HepG2 (cell line): ENCODE measurements at regions not wholly inside any gene's neighbourhood (a gene's known extent, or its start where the extent isn't known, plus 50 kb on each side); places are given as distances from the start of the nearest gene placed in this dataset.
A peak's percentile ranks its signal among the peaks of the same experiment; 100 is the strongest.

Source experiments
- ATAC-seq: fragments of 200-7000 bp; cut with Tn5 transposase; 3 replicates; pipeline ENCODE4 v1.9.1; 2020; ENCODE audit warnings: mild to moderate bottlenecking, moderate library complexity
- BruUV-seq: library from RNA; stranded (reverse); fragments of 400-500 nt; replicated peaks from 2 replicates; lab custom pipeline; 2021; lab: Mats Ljungman, UMichigan
- CTCF ChIA-PET: fragments of 300-600 bp; formaldehyde crosslinking; extraction: SDS; loops from one replicate; lab custom pipeline; 2021; ENCODE audit warnings: low total read pairs, inconsistent platforms, low intra/inter-chr PET ratio; lab: Yijun Ruan, JAX
- POLR2A ChIA-PET: fragments of 350-600 bp; sonication (Branson Sonifier 250); formaldehyde crosslinking; loops from one replicate; lab custom pipeline; 2020; ENCODE audit warnings: antibody characterized with exemption, inconsistent platforms; lab: Yijun Ruan, JAX
- DNase-seq: peaks from one replicate; pipeline ENCODE4 v3.0.0-alpha.2; 2015; ENCODE audit warnings: low spot score
- FAIRE-seq: peaks from 3 replicates; lab custom pipeline; 2011; peaks lifted over from hg19 to GRCh38; lab: Jason Lieb, UNC
- H2AFZ ChIP-seq: one replicate; pipeline ENCODE4 v1.6.1; 2011; ENCODE audit warnings: low read length, inconsistent platforms
- H3K27ac ChIP-seq: fragments of 300-600 bp; 3 replicates; pipeline ENCODE4 v1.8.0; 2011; ENCODE audit warnings: mixed run types, mild to moderate bottlenecking, mixed read lengths, low read length, inconsistent platforms; ENCODE audit not compliant: insufficient read depth; ENCODE audit errors: extremely low read length
- H3K27me3 ChIP-seq, 2 experiments: fragments of 200-600 bp in 1 of 2; 2 replicates in 1 of 2; 3 replicates in 1 of 2; pipeline versions ENCODE4 v1.6.0 to v1.8.0; 2011; ENCODE audit warnings: low read length in 2 of 2, mild to moderate bottlenecking in 2 of 2, moderate library complexity in 2 of 2, inconsistent platforms in 1 of 2; ENCODE audit not compliant: insufficient read depth in 2 of 2, control insufficient read depth in 1 of 2
- H3K36me3 ChIP-seq, 2 experiments: fragments of 200-600 bp in 1 of 2; replicated peaks in 1 of 2; 2 replicates in 1 of 2; 3 replicates in 1 of 2; pipeline versions ENCODE4 v1.5.1 to v1.8.0; 2011; ENCODE audit warnings: low read length in 2 of 2, inconsistent platforms in 1 of 2; ENCODE audit not compliant: insufficient read depth in 2 of 2, control insufficient read depth in 1 of 2
- H3K4me1 ChIP-seq: 2 replicates; pipeline ENCODE4 v1.5.1; 2012; ENCODE audit warnings: low read length, inconsistent platforms; ENCODE audit not compliant: insufficient read depth
- H3K4me2 ChIP-seq: 2 replicates; pipeline ENCODE4 v1.6.0; 2011; ENCODE audit warnings: low read depth, low read length, inconsistent platforms
- H3K4me3 ChIP-seq, 3 experiments: fragments of 200-600 bp in 1 of 3; sonication (generic), shearing (Covaris generic) in 1 of 3; replicated peaks in 1 of 3; 2 replicates each; pipeline ENCODE4 v1.5.1; 2011 to 2016; ENCODE audit warnings: low read length in 3 of 3, inconsistent platforms in 2 of 3, low read depth in 2 of 3, mild to moderate bottlenecking in 2 of 3, control low read depth in 1 of 3, mixed read lengths in 1 of 3; ENCODE audit not compliant: insufficient read depth in 1 of 3
- H3K79me2 ChIP-seq: one replicate; pipeline ENCODE4 v1.6.1; 2011; ENCODE audit warnings: low read length, inconsistent platforms; ENCODE audit not compliant: insufficient read depth
- H3K9ac ChIP-seq: 2 replicates; pipeline ENCODE4 v1.6.0; 2011; ENCODE audit warnings: mild to moderate bottlenecking, low read depth, low read length, inconsistent platforms; ENCODE audit not compliant: insufficient read depth
- H3K9me3 ChIP-seq: 2 replicates; pipeline ENCODE4 v1.5.1; 2012; ENCODE audit warnings: mild to moderate bottlenecking, low read length
- H4K20me1 ChIP-seq: 2 replicates; pipeline ENCODE4 v1.6.0; 2011; ENCODE audit warnings: inconsistent platforms, mild to moderate bottlenecking, low read length, moderate library complexity; ENCODE audit not compliant: insufficient read depth
- ARHGAP35 ChIP-seq: sonication (generic); formaldehyde crosslinking; IDR thresholded peaks from 2 replicates; pipeline ENCODE4 v1.9.0; 2022; ENCODE audit warnings: mild to moderate bottlenecking, inconsistent platforms, moderate library complexity, missing genetic modification reagents, borderline replicate concordance
- ATAD3A ChIP-seq: sonication (generic); formaldehyde crosslinking; IDR thresholded peaks from 2 replicates; pipeline ENCODE4 v1.4.0; 2020; ENCODE audit warnings: missing genetic modification reagents
- ATF7 ChIP-seq, 2 experiments: fragments of 450-650 bp in 1 of 2; sonication (generic) in 1 of 2; formaldehyde crosslinking in 1 of 2; IDR thresholded peaks; 2 replicates each; pipeline versions ENCODE4 v1.4.0 to v1.6.1; 2016 to 2020; ENCODE audit warnings: antibody characterized with exemption in 1 of 2, mild to moderate bottlenecking in 1 of 2, missing genetic modification reagents in 1 of 2
- CBFB ChIP-seq: sonication (generic); formaldehyde crosslinking; IDR thresholded peaks from 2 replicates; pipeline ENCODE4 v1.4.0; 2020; ENCODE audit warnings: missing genetic modification reagents
- EP300 ChIP-seq, 3 experiments: sonication (generic) in 1 of 3; formaldehyde crosslinking in 1 of 3; IDR thresholded peaks; 2 replicates each; pipeline versions ENCODE4 v1.5.1 to v1.6.1; 2011 to 2020; ENCODE audit warnings: low read depth in 2 of 3, low read length in 2 of 3, borderline replicate concordance in 1 of 3, improper control_type of control experiment in 1 of 3, mild to moderate bottlenecking in 1 of 3, missing genetic modification reagents in 1 of 3, moderate library complexity in 1 of 3
- JUN ChIP-seq: sonication (generic); formaldehyde crosslinking; IDR thresholded peaks from 2 replicates; pipeline ENCODE4 v1.4.0; 2020; ENCODE audit warnings: mild to moderate bottlenecking, missing genetic modification reagents
- MLLT10 ChIP-seq: sonication (generic); formaldehyde crosslinking; IDR thresholded peaks from 2 replicates; pipeline ENCODE4 v1.4.0; 2020; ENCODE audit warnings: missing genetic modification reagents
- NPAS2 ChIP-seq: sonication (generic); formaldehyde crosslinking; IDR thresholded peaks from 2 replicates; pipeline ENCODE4 v1.8.0; 2022; ENCODE audit warnings: mild to moderate bottlenecking, missing genetic modification reagents, borderline replicate concordance
- ONECUT2 ChIP-seq: sonication (generic); formaldehyde crosslinking; IDR thresholded peaks from 2 replicates; pipeline ENCODE4 v1.4.0; 2020; ENCODE audit warnings: missing genetic modification reagents
- PAF1 ChIP-seq: IDR thresholded peaks from 2 replicates; pipeline ENCODE4 v1.6.1; 2016; ENCODE audit warnings: missing genetic modification reagents, missing compliant biosample characterization
- SALL2 ChIP-seq: sonication (generic); formaldehyde crosslinking; IDR thresholded peaks from 2 replicates; pipeline ENCODE4 v1.8.1; 2023; ENCODE audit warnings: mild to moderate bottlenecking, missing genetic modification reagents, inconsistent platforms
- SMC3 ChIP-seq: IDR thresholded peaks from 2 replicates; pipeline ENCODE4 v1.6.1; 2011; ENCODE audit warnings: low read length, improper control_type of control experiment
- STAT5B ChIP-seq: sonication (generic); formaldehyde crosslinking; IDR thresholded peaks from 2 replicates; pipeline ENCODE4 v1.4.0; 2020; ENCODE audit warnings: missing genetic modification reagents
- ZBTB34 ChIP-seq: sonication (generic); formaldehyde crosslinking; IDR thresholded peaks from 2 replicates; pipeline ENCODE4 v1.8.0; 2022; ENCODE audit warnings: mild to moderate bottlenecking, missing genetic modification reagents
- ZNF740 ChIP-seq: sonication (generic); formaldehyde crosslinking; IDR thresholded peaks from 2 replicates; pipeline ENCODE4 v1.4.0; 2020; ENCODE audit warnings: missing genetic modification reagents
- WGBS: methylation state at CpG from one replicate; pipeline ENCODE4 v1.1.6; 2017; ENCODE audit warnings: low lambda C conversion rate; 5-methylcytosine and 5-hydroxymethylcytosine counted together
- in situ Hi-C: cut with HindIII; loops from 2 replicates; pipeline ENCODE4 v1.10.0; 2017; ENCODE audit warnings: low pct_unique_long_range_greater_than_20kb; ENCODE audit not compliant: extremely low pct_ligation_motif_present
- intact Hi-C: fragments of 100-400 bp; cut with micrococcal nuclease; formaldehyde crosslinking; loops from one replicate; pipeline ENCODE4 v1.10.0; 2022; ENCODE audit not compliant: unreplicated experiment
- TF ChIP-seq, protein P1 (sequence below): sonication (generic); formaldehyde crosslinking; IDR thresholded peaks from 2 replicates; pipeline ENCODE4 v1.4.0; 2020; ENCODE audit warnings: missing genetic modification reagents, mild to moderate bottlenecking, borderline replicate concordance
- TF ChIP-seq, protein P2 (sequence below): sonication (generic); formaldehyde crosslinking; IDR thresholded peaks from 2 replicates; pipeline ENCODE4 v1.4.0; 2020; ENCODE audit warnings: missing genetic modification reagents, low read depth, mild to moderate bottlenecking, borderline replicate concordance

GRCh38 chr2:212921711-212922110 lies 229.7 kb downstream of the IKZF2 start:
- CTCF ChIA-PET = no interaction called here
- ATAC-seq = no peak
- H3K79me2 ChIP-seq = no peaks in the 10 kb centered on the region

DNA sequence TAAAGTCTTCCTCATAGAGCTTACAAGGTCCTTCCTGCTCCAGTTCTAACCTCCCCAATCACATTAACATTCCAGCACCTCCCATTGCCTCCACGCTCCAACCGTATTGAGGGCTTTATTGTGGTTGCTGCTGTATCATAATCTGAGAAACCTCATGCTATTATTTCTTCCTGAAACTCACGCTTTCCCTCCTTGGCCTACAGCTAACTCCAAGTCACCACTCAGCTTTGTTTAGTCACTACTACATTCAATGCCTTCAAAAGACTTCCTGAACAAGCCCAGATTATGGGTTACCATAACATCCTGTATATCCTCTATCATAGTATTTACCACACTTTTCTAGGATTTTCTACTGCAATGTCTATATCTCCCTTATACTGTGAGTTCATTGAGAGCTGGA lies 230.4 kb downstream of the IKZF2 start:
- Histone ChIP-seq H3K27me3 (no peaks in the 10 kb centered on the region), H3K9ac (no peak overlapping the region), H3K27ac (no peak overlapping the region), H4K20me1 (no peaks in the 10 kb centered on the region), H3K4me1 (no peaks in the 10 kb centered on the region), H3K79me2 (no peaks in the 10 kb centered on the region), H3K4me3 (no peak overlapping the region), H3K36me3 (no peaks in the 10 kb centered on the region), H3K9me3 (no peaks in the 10 kb centered on the region), H2AFZ (no peak overlapping the region), H3K4me2 (no peak overlapping the region)
- no TSS peak for BruUV-seq
- WGBS = 0% methylated on average over 3 of the region's 3 CpGs
- no peak for ATAC-seq
- ChIA-PET CTCF (no interaction called here), POLR2A (no interaction called here)
- in situ Hi-C loops (no loop called here), intact Hi-C loops (no loop called here)
- no peak for FAIRE-seq
- DNase-seq = no peak
- no peak for TF ChIP-seq ARHGAP35 (CRISPR knock-in tag)
- TF ChIP-seq NPAS2 (CRISPR knock-in tag) = no peak
- TF ChIP-seq SMC3 = no peak
- TF ChIP-seq MLLT10 = no peak
- TF ChIP-seq SALL2 (CRISPR knock-in tag) = no peak
- no peak for TF ChIP-seq CBFB
- no peak for TF ChIP-seq PAF1 (CRISPR knock-in tag)
- TF ChIP-seq, protein P1, sequence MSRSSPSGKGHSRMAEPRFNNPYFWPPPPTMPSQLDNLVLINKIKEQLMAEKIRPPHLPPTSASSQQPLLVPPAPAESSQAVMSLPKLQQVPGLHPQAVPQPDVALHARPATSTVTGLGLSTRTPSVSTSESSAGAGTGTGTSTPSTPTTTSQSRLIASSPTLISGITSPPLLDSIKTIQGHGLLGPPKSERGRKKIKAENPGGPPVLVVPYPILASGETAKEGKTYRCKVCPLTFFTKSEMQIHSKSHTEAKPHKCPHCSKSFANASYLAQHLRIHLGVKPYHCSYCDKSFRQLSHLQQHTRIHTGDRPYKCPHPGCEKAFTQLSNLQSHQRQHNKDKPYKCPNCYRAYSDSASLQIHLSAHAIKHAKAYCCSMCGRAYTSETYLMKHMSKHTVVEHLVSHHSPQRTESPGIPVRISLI (CRISPR knock-in tag) = no peak
- TF ChIP-seq, protein P2, sequence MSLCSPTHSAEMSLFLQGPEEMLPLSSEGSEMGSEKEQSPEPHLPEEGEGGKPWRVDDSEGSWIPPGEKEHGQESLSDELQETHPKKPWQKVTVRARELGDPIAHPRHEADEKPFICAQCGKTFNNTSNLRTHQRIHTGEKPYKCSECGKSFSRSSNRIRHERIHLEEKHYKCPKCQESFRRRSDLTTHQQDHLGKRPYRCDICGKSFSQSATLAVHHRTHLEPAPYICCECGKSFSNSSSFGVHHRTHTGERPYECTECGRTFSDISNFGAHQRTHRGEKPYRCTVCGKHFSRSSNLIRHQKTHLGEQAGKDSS (CRISPR knock-in tag) = no peak
- TF ChIP-seq ZBTB34 (CRISPR knock-in tag) = no peak
- TF ChIP-seq JUN (CRISPR knock-in tag) = no peak

More at GRCh38 chr2:212921711-212922110, 229.7 kb downstream of the IKZF2 start:
- no peaks in the 10 kb centered on the region for H3K36me3 ChIP-seq
- no peaks in the 10 kb centered on the region for H3K27me3 ChIP-seq
- TF ChIP-seq STAT5B (CRISPR knock-in tag) = no peak
- no peak for TF ChIP-seq ZNF740 (CRISPR knock-in tag)
- 0 out of 2 replicates have a peak, but pooled peaks have one; percentile 33 for TF ChIP-seq ATF7 (IDR thresholded peaks at IDR 0.05)
- no peak for TF ChIP-seq ATF7 (CRISPR knock-in tag; IDR thresholded peaks at IDR 0.05)
- TF ChIP-seq ONECUT2 = no peak
- no peak for TF ChIP-seq ATAD3A (CRISPR knock-in tag)
- TF ChIP-seq EP300 (IDR thresholded peaks at IDR 0.05; ENCODE audit: low read depth in 2 of 2, low read length in 2 of 2) = no peak
- no peak for TF ChIP-seq EP300 (CRISPR knock-in tag; IDR thresholded peaks at IDR 0.05; ENCODE audit: borderline replicate concordance)
- H3K4me1 ChIP-seq = no peaks in the 10 kb centered on the region
- no TSS peak for BruUV-seq
- H4K20me1 ChIP-seq = no peaks in the 10 kb centered on the region
- H3K4me2 ChIP-seq = no peak overlapping the region
- H3K27ac ChIP-seq = no peak overlapping the region
- H3K9ac ChIP-seq = no peak overlapping the region
- H3K9me3 ChIP-seq = no peaks in the 10 kb centered on the region
- intact Hi-C loops (no loop called here), in situ Hi-C loops (no loop called here)
- H2AFZ ChIP-seq = no peak overlapping the region
- H3K4me3 ChIP-seq = no peak overlapping the region
- POLR2A ChIA-PET = no interaction called here
- FAIRE-seq (no peak), DNase-seq (no peak)
